ENCODE measurements at regions not wholly inside any gene's neighbourhood (a gene's known extent, or its start where the extent isn't known, plus 50 kb on each side); places are given as distances from the start of the nearest gene placed in this dataset.
"Not testable (repeated sequence)": the region's sequence is repeated elsewhere in the genome, so short reads cannot be mapped to it uniquely, and the experiment has no call there.

DNA sequence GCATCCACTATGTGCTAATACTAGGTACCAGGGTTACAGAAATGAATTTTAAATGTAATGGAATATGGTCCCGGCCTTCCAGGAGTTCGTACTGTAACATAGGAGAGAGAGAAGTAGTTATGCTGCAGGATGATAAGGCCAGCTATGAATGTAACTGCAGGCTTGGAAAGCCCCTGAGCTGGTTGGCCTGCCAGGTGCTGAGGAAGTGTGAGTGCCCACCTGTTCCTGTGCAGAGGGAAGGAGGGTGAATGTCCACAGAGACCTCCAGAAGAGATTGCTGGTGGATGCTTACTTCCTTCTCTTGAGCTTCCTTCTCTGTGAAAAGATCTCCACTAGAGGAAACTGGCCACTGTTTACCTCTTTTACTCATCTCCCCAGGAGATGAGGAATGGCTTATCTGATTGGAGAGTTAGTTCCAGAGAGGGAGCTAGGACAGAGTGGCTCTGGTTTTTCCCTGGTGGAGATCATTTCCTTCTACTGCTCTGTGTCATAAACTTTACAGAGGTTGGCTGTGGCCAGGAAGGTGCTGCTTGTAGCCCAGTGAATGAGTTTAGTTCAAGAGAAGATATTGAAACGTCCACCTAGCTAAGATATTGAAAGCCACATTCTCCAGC lies 114.0 kb upstream of the LNX1 start:
- TF ChIP-seq, protein P1, sequence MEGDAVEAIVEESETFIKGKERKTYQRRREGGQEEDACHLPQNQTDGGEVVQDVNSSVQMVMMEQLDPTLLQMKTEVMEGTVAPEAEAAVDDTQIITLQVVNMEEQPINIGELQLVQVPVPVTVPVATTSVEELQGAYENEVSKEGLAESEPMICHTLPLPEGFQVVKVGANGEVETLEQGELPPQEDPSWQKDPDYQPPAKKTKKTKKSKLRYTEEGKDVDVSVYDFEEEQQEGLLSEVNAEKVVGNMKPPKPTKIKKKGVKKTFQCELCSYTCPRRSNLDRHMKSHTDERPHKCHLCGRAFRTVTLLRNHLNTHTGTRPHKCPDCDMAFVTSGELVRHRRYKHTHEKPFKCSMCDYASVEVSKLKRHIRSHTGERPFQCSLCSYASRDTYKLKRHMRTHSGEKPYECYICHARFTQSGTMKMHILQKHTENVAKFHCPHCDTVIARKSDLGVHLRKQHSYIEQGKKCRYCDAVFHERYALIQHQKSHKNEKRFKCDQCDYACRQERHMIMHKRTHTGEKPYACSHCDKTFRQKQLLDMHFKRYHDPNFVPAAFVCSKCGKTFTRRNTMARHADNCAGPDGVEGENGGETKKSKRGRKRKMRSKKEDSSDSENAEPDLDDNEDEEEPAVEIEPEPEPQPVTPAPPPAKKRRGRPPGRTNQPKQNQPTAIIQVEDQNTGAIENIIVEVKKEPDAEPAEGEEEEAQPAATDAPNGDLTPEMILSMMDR (IDR thresholded peaks at IDR 0.05; ENCODE audit: insufficient read depth, missing control alignments): no peak
- DNase-seq (ENCODE audit: insufficient read length, low spot score) (no peak), FAIRE-seq (no peak)

GRCh38 chr4:53704329-53704728 lies 113.0 kb upstream of the LNX1 start:
- no peak for FAIRE-seq
- TF ChIP-seq, protein P1 (IDR thresholded peaks at IDR 0.05; ENCODE audit: insufficient read depth, missing control alignments): no peak
- no peak for DNase-seq (ENCODE audit: insufficient read length, low spot score)

DNA sequence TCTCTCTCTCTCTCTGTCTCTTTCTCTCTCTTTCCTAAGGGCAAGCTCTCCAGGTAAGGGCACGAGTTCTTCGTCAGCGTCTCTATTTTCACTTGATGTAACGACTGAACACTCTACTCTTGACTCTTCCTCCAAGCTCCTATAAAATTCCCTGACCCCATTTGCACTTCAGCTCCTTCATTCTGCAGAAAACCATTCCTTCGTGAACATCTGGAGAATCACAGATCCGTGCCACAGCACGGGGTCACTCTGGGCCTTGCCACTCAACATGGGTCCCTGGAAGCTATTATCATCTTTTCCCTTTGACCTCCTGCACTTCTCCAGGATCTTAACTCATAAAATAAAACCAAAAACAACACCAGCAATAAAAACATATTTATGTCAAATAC lies 112.0 kb upstream of the LNX1 start:
- TF ChIP-seq, protein P1 (IDR thresholded peaks at IDR 0.05; ENCODE audit: insufficient read depth, missing control alignments): no peak
- DNase-seq (ENCODE audit: insufficient read length, low spot score) (no peak), FAIRE-seq (no peak)

- no peak for DNase-seq (ENCODE audit: insufficient read length, low spot score)
- TF ChIP-seq, protein P1 (IDR thresholded peaks at IDR 0.05; ENCODE audit: insufficient read depth, missing control alignments): no peak
- no peak for FAIRE-seq
Observed at GRCh38 chr4:53702334-53703266, 111.3 kb upstream of the LNX1 start.

DNA sequence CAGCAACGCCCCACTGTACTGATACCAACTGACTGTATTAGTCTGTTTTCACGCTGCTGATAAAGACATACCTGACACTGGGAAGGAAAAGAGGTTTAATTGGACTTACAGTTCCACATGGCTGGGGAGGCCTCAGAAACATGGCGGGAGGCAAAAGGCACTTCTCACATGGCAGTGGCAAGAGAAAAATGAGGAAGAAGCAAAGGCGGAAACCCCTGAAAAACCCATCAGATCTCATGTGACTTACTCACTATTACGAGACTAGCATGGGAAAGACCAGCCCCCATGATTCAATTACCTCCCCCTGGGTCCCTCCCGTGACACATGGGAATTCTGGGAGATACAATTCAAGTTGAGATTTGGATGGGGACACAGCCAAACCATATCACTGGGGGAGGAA lies 110.0 kb upstream of the LNX1 start:
- not testable (repeated sequence) for FAIRE-seq; DNase-seq (ENCODE audit: insufficient read length, low spot score)

GRCh38 chr4:53699310-53699709 lies 108.0 kb upstream of the LNX1 start:
- DNase-seq (ENCODE audit: insufficient read length, low spot score); FAIRE-seq: not testable (repeated sequence)

DNA sequence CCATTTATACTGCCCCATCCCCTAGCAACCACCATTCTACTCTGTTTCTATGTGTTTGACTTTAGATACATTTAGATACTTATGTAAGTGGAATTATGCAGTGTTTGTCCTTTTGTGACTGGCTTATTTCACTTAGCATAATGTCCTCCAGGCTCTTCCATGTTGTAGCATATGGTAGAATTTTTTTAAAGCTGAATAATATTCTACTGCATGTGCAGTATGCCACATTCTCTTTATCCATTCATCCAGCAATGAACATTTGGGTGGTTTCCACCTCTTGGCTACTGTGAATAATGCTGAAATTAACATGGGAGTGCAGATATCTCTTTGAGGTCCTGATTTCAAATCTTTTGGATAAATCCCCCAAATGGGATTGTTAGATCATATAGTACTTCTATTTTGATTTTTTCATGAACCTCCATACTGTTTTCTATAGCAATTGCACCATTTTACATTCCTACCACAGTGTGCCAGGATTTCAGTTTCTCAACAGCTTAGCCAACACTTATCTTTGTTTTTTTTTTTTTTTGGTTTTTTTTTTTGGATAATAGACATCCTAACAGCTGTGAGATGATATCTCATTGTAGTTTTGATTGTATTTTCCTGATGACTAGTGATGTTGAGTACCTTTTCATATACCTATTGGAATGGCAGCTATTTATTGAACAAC lies 105.9 kb upstream of the LNX1 start:
- no peak for DNase-seq (ENCODE audit: insufficient read length, low spot score)
- no peak for FAIRE-seq
- TF ChIP-seq, protein P1 (IDR thresholded peaks at IDR 0.05; ENCODE audit: insufficient read depth, missing control alignments): no peak

Data from D721Med (cell line).